Medulla oblongata (tissue), 1 donor: ENCODE measurements at regions not wholly inside any gene's neighbourhood (a gene's known extent, or its start where the extent isn't known, plus 50 kb on each side); places are given as distances from the start of the nearest gene placed in this dataset.

Source experiments
- DNase-seq: peaks from one replicate; pipeline ENCODE4 v3.0.0-alpha.2; 2015; ENCODE audit errors: extremely low spot score

DNA sequence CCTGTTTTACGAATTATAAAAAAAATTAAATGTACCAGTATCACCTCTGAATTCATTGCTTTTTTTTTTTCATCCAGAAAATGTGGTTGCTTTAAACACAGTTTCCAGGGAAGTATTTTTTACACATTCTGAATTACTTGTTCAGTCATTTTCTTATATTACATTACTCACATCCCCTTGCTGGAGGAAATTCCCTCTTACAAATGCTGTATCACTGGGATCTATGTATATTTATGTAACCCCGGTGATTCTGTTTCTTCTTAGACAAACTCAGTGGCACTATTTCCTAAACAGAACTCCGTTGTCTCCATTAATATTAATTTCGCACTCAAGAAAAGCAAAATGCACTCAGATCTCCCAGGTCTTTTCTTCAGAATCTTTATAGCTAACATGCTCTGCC is 1078.5 kb upstream of the ZEB2 start:
- DNase-seq = no peak

DNA sequence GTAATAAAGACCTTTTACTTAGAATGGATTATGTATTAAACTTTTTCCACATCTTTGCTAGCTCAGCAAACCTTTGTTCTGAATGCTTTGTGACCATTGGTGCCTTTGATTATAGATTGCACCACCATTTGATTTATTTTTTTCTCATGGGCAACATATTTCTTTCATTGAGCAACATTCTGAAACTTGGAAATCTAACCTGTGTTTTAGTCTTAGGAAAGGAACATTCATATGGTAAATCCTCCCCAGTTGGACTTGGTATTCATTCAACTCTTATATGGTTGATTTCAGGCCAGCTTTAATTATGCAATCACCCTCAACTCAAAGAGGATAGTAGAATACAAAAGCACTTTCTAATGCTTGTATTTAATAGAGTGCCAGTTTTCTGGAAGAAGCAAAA is 1077.9 kb upstream of the ZEB2 start:
- no peak for DNase-seq

DNA sequence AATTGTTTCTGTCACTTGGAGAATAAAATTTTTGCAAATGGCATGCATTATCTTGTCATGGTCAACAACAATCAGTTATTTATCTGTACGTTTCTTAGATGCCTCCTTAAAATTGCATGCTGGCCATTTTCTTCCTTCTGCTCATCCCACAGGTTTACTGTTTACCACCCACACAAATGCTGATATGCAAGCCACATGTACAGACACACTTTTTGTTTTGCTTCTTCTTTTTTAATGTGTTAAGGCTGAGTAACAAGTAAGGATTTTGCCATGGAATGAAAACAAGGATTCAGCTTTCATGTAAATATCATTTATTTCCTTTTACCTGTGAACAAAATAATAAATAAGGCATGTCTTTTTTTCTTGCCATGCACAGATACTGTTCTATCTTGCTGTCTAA is 1077.1 kb upstream of the ZEB2 start:
- DNase-seq = no peak

DNA sequence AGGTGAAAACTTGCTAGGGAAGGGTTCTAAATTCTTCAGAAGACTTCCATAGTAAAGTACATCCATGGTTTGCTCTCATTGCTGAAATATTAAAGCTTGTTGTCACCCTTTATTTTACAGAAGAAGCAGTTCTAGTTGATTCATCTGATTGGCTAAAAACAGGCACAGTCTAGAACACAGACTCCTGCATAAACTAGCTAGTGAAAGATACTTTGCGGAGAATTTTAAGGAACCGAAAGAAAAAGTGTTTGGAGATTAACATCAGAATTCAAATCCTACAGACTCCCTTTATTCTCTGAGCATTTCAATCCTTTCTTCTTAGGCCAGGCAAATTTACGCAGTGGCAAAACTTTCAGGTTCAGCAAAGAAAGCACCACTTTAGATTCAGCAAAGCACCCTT is 1076.5 kb upstream of the ZEB2 start:
- DNase-seq = no peak

DNA sequence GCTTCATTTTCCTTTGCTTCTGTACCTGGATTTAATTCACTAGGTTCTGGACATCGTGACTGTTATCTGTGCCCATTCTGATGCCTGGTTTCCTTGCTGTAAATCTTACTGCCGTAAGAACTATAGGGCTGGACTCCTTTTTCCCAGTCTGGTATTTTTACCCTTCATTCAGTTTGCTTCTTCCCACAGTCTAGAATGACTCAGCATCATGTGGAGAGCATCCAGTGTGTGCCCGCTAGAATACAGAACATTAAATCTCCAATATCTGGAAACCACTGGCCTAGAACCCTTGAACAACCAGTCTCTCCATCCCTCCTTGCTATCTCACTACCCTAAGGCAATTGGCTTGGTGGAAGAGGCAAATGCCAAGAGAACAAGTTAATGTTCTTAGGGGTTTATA is 1075.4 kb upstream of the ZEB2 start:
- DNase-seq = no peak

DNA sequence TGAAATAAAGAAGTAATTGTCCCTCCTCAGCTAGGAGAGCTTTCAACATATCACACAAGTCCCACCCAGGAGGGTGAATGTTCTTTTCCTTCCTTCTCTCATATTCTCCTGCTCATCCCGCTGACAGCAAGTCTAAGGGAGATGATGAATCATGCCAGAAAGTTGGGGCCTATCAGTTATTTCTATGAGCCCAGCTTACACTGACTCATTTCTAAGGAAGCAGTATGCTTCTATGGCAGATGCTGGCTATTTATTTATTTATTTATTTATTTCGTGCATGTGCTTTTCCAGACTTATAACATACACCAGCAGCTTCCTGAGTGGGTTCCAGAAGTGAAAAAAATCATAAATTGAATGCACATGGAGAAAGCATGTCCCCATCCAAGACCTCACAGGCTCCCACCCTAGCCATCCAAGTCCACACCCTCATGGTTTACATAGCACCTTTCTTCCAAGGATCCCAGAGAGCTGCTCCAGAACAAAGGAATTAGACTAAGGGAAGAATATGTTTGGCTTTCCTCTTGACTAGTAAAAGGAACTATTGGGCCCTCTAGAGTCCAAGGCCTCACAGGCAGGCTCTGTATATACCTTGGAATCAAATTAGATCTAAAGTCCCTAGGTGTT is 1074.2 kb upstream of the ZEB2 start:
- DNase-seq = no peak

DNA sequence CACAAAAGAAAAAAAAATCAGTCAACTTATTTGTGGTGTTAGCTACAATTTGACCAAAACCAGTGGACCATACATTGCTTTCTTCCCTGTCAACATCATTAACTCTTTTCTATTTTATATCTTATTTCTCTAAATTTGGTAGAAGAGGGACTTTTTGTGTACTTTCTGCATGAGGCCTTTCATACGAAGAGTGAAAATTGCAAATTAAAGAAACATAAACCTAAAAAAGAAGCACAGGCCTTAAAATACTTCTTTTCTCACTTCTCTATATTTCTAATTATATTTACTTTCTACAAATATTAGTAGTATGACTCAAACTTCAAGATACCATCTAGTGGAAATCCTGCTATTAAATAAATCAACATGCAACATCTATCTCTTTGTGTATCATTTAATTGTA is 1073.4 kb upstream of the ZEB2 start:
- no peak for DNase-seq

DNA sequence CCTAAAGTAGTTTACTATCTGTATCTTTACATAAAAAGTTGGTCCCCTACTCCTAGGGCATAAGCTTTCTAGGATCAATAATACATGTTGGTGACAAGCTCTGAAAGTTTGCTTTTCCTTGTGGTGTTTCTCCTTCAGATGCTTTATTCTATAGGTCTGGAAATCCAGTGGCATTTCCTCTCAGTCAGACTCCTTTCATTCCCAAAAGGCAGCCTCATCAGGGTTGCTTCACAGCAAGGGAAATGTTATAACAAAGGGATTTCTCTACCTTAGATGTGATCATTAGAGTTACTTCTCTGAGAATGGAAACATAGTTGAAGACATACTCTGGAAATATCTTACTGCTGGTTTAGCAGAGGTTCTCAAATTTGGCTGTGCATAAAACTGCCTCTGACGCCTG is 1072.4 kb upstream of the ZEB2 start:
- DNase-seq = no peak

DNA sequence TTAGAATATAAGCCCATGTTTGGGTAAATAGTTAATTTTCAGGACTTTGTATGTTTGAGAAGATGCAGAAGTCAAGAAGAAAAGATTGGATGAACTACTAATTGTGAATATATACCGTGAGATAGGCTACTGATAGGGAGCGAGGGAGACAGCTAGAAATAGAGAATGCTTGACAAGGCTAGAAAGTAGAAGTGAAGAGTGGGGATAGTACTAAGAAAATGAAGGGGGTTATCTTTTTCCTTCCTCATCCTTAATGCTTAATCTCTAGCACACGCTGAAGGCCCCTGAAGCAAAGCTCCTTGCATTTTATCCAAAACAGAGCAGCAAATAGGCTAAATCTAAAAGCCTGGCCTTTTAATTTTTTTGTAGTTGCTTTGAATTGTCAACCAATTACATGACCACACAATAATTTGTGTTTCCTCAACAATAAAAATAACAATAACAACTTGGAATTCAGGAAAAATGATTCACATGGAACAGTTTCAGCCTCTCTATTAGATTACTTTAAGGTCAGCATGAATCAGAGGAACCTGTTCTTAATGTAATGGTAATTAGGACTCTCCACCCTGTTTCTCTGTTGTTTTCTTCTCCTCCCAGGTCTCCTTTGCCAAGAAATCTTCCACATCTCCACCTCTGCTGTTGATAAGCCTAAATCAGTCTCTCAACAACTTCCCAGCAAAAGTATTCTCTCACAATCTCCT is 1071.3 kb upstream of the ZEB2 start:
- DNase-seq = no peak

DNA sequence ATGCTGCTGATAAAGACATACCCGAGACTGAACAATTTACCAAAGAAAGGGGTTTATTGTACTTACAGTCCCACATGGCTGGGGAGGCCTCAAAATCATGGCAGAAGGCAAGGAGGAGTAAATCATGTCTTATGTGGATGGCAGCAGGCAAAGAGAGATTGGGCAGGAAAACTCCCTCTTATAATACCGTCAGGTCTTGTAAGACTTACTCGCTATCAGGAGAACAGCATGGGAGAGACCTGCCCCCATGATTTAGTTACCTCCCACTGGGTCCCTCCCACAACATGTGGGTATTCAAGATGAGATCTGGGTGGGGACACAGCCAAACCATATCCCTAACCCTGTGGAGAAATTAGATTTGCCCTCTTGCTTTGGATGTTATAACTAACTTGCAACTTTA is 1068.0 kb upstream of the ZEB2 start:
- DNase-seq = no peak

DNA sequence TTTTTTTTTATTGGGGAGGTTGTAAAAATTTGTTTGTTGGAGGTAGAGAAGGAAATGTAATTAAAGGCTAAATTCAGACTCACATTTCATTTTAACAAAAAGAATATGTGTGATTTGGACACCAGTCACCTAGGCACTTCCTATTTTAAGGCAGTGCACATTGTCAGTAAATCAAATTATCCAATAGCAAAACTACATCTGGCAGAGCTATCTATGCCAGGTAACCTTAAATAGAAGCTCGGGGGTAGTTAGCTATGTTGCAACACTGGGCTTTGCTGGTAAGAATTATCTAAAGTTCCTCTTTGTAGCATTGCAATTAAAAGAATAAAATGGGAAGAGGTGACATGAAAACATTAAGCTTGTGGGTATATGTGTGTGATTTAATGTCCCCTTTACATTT is 1064.4 kb upstream of the ZEB2 start:
- DNase-seq = no peak

DNA sequence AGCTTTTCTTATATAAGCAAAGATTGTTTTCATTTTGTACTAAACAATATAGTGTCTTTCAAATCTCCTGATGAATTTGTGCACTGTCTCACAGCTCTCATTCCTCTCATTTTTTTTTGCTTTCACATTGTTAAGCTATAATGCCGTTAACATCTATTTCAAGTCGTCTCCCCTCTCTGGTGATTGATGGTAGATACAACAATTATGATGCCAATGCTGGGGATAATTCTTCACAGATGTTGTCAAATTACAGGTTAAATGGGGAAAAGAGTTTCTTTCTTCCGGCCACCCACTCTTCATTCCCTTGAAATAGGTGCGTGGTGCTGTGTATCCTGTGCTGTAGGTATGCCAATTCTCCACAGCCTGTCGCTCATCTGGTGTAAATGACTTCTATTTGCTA is 1053.7 kb upstream of the ZEB2 start:
- DNase-seq = no peak

DNA sequence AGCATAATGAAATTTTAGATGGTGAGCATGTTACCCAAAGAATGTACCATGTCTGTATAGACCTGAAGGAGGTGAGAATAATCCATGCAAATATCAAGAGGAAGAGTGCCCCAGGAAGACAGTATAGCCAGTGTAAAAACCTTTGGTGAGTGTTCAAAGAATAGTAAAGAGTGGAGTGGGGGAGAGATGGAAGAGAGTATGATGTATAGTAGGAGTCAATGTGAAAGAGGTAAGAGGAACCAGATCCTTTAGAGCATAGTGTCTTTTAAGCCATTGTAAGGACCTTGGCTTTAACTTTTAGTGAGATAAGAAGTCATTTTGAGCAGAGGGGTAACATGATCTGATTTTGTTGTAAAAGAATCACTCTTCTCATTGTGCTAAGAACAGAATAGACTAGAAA is 1052.3 kb upstream of the ZEB2 start:
- DNase-seq = no peak

DNA sequence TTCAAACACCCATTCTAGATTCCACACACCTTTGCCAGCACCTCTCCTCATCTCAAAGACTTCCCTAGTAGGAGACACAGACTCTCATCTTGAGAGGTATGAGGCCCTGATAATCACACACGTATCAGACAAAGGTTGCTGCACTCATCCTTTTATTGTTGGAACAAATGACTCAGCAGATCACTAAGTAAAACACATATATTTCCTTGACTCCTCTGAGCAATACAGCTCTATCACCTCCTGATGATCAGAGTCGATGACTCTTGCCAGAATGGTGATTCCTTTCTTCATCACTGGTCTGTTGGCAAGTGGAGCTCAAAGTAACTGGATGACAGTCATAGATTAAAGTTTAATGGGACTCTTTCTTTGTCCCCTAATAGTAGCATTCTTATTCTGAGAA is 1049.2 kb upstream of the ZEB2 start:
- no peak for DNase-seq

DNA sequence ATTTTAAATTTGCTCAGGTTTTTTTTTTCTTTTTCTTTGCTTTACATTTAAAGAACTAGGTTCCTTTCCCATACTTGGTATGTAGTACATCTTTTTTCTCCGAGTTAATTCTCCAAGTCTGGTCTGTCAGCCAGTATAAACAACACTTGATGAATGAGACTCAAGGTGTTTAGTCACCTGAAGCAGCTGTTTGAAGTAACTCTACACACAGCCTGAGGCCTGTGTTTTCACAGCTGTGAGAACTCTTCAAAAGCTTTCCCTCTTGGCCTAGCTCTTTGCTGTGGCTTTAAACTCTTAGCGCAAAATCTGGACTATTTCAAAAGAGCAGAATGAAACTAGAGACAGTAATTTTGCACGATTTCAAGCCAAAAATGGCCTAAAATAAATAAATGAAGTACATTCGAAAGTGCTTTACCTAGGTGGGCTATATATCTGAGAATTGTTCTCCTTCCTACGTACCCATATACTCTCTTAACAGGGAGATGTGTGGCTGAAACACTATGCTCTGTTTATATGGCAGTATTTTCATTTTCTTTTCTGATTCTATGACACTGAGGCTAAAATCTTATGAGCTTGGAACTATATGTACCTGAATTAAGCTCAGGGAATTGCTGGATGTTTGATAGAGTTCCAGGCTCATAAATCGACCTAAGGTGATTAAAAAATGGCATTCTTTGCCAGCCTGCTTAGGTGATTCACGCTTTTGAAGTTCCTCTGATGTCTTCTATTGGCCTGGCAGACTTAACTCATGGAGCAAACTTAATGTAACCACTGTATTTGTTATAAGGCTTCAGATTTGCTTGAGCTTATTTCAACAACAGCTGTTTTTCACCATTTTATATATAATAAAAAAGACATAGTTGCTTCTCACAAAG is 1044.1 kb upstream of the ZEB2 start:
- no peak for DNase-seq

DNA sequence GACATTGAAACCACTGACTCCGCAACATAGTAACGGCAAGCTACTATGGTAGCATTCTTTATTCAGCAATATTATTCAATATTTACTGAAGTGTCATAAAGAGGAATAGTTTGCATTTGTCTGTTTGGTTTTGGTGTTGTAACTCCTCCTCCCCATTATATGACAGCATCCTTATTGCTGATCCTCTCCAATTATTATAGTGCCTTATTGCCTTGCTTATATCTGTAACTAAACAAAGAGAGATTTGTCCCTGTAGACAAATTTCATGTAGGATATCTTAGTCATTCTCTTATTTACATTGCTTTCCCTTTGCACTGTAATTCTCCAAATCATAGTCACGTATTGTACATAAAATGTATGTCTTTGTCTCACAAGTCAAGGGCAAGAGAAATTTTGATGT is 1041.2 kb upstream of the ZEB2 start:
- DNase-seq = no peak

DNA sequence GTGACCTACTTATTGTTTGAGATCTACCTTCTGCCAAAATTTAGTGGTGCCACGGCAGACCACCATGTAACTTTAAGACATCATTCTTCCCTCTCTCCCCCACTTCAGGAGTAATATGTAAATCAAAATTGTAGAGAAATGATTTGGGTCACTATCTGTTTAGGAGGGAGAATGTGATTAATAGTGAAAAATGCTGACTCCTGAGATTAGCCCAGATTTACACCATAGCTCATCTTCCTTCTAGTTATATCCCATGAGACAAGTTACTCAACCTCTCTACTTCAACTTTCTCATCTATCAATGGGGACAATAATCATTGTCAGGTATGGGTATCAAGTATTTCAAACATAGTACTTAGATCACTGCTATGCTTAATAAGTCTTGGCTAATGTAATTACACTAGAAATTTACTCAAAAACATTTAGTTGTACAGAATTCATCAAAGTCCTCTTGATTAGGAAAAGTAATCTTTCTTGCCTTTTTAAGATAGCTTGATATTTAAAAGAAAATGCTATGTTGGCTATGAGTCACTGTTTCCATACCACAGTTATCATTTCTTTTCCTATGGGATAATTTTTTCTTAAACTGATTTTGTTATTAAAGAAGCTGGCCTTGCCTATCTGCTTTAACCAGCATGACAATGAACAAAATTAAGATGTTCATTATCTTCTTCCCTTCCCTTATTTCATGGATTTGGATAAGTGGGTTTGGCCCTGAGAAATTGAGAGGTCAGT is 1038.9 kb upstream of the ZEB2 start:
- no peak for DNase-seq

DNA sequence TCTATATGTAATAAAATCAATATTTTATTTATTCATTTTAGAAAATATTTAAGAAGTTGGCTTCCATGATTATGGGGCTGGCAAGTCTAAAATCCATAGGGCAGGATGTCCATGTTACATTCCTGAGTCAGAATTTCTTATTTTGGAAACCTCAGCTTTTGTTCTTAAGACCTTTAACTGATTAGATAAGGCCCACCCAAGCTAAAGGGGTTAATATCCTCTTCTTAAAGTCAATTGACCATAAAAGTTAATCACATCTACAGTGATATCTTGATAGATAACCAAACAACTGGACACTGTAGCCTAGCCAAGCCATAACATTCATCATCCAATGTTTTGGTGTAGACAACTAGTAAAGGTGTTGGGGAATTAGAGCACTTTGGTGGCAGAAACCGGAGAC is 1035.4 kb upstream of the ZEB2 start:
- no peak for DNase-seq

DNA sequence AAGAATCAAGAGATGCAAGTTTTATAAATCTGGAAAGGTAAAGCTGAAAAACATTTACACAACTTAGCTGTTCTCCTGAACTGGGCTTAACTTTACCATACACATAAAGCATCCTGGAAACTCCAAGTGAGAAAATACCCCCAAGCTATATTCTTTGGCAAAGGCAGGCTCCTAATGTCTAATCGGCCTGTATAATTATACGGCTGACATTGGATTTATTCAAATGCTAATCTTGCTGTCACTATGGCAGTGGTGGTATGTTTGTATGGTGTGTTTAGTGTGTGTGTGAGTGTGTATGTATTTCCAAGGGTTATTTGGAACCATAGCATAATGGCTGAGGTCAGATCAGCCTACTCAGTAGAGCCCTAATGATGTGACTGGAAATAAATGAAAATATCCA is 1031.8 kb upstream of the ZEB2 start:
- no peak for DNase-seq

DNA sequence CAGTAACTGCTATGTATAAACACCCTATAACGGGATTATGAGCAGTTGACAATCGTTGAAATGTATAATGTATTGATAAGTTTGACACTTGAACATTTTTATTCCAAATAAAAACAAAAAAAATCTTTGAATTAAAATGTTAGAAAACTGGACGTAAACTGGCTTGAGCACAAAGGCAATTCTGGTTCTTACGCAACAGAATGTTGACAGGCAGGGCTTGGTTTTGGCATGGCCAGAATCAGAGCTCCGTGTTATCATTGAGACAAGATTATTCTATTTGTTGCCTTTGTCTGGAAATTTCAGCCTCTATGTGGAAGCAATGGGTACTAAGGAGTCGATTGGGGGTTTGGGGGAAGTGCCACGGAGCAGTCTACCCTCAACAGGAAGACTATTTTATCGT is 1028.6 kb upstream of the ZEB2 start:
- no peak for DNase-seq

DNA sequence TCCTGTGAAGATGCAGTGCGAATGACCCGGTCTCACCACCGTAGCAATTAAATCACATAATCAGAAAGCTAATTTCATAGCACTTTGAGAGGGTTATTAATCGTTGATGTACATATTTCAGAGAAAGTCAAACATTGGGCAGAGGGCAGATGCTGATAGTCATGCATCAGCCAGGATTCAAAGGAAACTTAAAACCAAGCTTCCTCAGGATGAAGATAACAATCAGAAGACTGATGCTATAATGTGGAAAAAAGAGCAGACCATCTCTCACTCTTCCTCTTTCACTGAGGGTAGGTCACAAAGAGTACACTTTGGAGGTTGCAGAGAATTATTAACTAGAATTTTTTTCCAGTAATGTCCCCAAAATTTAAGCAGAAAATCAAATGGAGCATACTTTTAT is 1027.7 kb upstream of the ZEB2 start:
- DNase-seq = no peak

DNA sequence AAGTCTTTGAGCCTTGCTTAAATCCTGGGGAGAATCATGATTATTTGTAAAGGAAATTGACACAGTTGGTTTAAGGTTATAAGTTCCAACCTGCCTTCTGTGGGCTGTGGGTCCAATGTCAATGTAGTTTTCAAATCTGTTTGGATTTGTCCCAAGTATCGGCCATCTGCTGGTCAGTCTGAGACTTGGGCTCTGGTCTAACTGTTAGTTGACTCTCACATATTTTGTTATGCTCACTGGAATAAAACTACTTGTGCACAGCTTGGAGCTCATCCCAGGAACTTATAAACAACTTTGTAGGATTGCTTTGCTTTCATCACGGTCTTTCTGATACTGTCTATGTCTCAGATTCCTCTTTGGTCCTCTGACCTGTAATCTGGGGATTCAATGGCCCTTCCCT is 1026.2 kb upstream of the ZEB2 start:
- DNase-seq = no peak
